WTC11 (cell line): ENCODE measurements at regions not wholly inside any gene's neighbourhood (a gene's known extent, or its start where the extent isn't known, plus 50 kb on each side); places are given as distances from the start of the nearest gene placed in this dataset.

Experiments used
- ATAC-seq: fragments of 200-7000 bp; cut with Tn5 transposase; 2 replicates; pipeline ENCODE4 v1.10.0; 2021; ENCODE audit warnings: mild to moderate bottlenecking, moderate library complexity
- CTCF ChIA-PET: fragments of 300-600 bp; sonication (Branson Sonifier 250); formaldehyde crosslinking; loops from one replicate; lab custom pipeline; 2021; ENCODE audit warnings: antibody characterized with exemption; lab: Charles Lee
- POLR2A ChIA-PET: fragments of 350-600 bp; sonication (Branson Sonifier 250); formaldehyde crosslinking; loops from one replicate; lab custom pipeline; 2021; ENCODE audit warnings: antibody characterized with exemption; lab: Charles Lee
- DNase-seq: peaks from one replicate; pipeline ENCODE4 v3.0.0; 2021; ENCODE audit warnings: low spot score
- H3K27ac Mint-ChIP-seq: 2 replicates; pipeline ENCODE4 v1.8.0; 2021; ENCODE audit warnings: mixed read lengths
- H3K27me3 Mint-ChIP-seq: 2 replicates; pipeline ENCODE4 v1.8.0; 2021; ENCODE audit warnings: low read depth, mild to moderate bottlenecking, moderate library complexity, mixed read lengths
- H3K36me3 Mint-ChIP-seq: 2 replicates; pipeline ENCODE4 v1.8.0; 2021; ENCODE audit warnings: mixed read lengths
- H3K4me1 Mint-ChIP-seq: 2 replicates; pipeline ENCODE4 v1.8.0; 2022; ENCODE audit warnings: mixed read lengths
- H3K4me3 Mint-ChIP-seq: 2 replicates; pipeline ENCODE4 v1.8.0; 2021; ENCODE audit warnings: mild to moderate bottlenecking, moderate library complexity, mixed read lengths
- H3K9me3 Mint-ChIP-seq: 2 replicates; pipeline ENCODE4 v1.8.0; 2021; ENCODE audit warnings: mixed read lengths
- AFF4 ChIP-seq: sonication (generic); formaldehyde crosslinking; IDR thresholded peaks from 2 replicates; pipeline ENCODE4 v1.8.1; 2023; ENCODE audit warnings: mild to moderate bottlenecking, missing genetic modification reagents, borderline replicate concordance
- ATF3 ChIP-seq: sonication (generic); formaldehyde crosslinking; conservative IDR thresholded peaks from 2 replicates; pipeline ENCODE4 v1.8.1; 2022; ENCODE audit warnings: mild to moderate bottlenecking, missing genetic modification reagents
- CREM ChIP-seq: sonication (generic); formaldehyde crosslinking; IDR thresholded peaks from 2 replicates; pipeline ENCODE4 v1.8.1; 2022; ENCODE audit warnings: mild to moderate bottlenecking, missing genetic modification reagents, moderate library complexity
- CTCF ChIP-seq: fragments of 200-600 bp; IDR thresholded peaks from 2 replicates; pipeline ENCODE4 v1.8.0; 2022; ENCODE audit warnings: antibody characterized with exemption
- ETV6 ChIP-seq: sonication (generic); formaldehyde crosslinking; IDR thresholded peaks from 2 replicates; pipeline ENCODE4 v1.8.1; 2022; ENCODE audit warnings: mild to moderate bottlenecking, missing genetic modification reagents
- FOXK1 ChIP-seq: sonication (generic); formaldehyde crosslinking; IDR thresholded peaks from 2 replicates; pipeline ENCODE4 v1.8.0; 2022; ENCODE audit warnings: mild to moderate bottlenecking, moderate library complexity, missing genetic modification reagents
- FOXP1 ChIP-seq: sonication (generic); formaldehyde crosslinking; IDR thresholded peaks from 2 replicates; pipeline ENCODE4 v1.8.0; 2022; ENCODE audit warnings: missing genetic modification reagents, mild to moderate bottlenecking, moderate library complexity, borderline replicate concordance
- MXD4 ChIP-seq: fragments of 250-450 bp; sonication (Bioruptor Pico); IDR thresholded peaks from 2 replicates; pipeline ENCODE4 v1.8.0; 2021; ENCODE audit warnings: mild to moderate bottlenecking, moderate library complexity, borderline replicate concordance
- NFYB ChIP-seq: sonication (generic); formaldehyde crosslinking; conservative IDR thresholded peaks from 2 replicates; pipeline ENCODE4 v1.8.0; 2022; ENCODE audit warnings: low read depth, missing genetic modification reagents
- NR2C2 ChIP-seq: sonication (generic); formaldehyde crosslinking; IDR thresholded peaks from 2 replicates; pipeline ENCODE4 v1.8.0; 2022; ENCODE audit warnings: mild to moderate bottlenecking, missing genetic modification reagents
- PRDM15 ChIP-seq: sonication (generic); formaldehyde crosslinking; IDR thresholded peaks from 2 replicates; pipeline ENCODE4 v1.8.0; 2022; ENCODE audit warnings: missing genetic modification reagents
- RELA ChIP-seq: sonication (generic); formaldehyde crosslinking; IDR thresholded peaks from 2 replicates; pipeline ENCODE4 v1.8.1; 2022; ENCODE audit warnings: missing genetic modification reagents, mild to moderate bottlenecking, borderline replicate concordance
- SMAD4 ChIP-seq: sonication (generic); formaldehyde crosslinking; IDR thresholded peaks from 2 replicates; pipeline ENCODE4 v1.8.0; 2022; ENCODE audit warnings: mild to moderate bottlenecking, missing genetic modification reagents
- TEAD4 ChIP-seq: sonication (generic); formaldehyde crosslinking; IDR thresholded peaks from 2 replicates; pipeline ENCODE4 v1.8.0; 2022; ENCODE audit warnings: mild to moderate bottlenecking, missing genetic modification reagents
- USF1 ChIP-seq: sonication (generic); formaldehyde crosslinking; IDR thresholded peaks from 2 replicates; pipeline ENCODE4 v1.8.0; 2022; ENCODE audit warnings: mild to moderate bottlenecking, missing genetic modification reagents
- ZMAT4 ChIP-seq: fragments of 250-450 bp; sonication (Bioruptor Pico); IDR thresholded peaks from 2 replicates; pipeline ENCODE4 v1.9.0; 2021; ENCODE audit warnings: mild to moderate bottlenecking
- ZNF138 ChIP-seq: sonication (generic); formaldehyde crosslinking; conservative IDR thresholded peaks from 2 replicates; pipeline ENCODE4 v1.8.1; 2022; ENCODE audit warnings: mild to moderate bottlenecking, moderate library complexity, missing genetic modification reagents
- ZNF263 ChIP-seq: sonication (generic); formaldehyde crosslinking; IDR thresholded peaks from 2 replicates; pipeline ENCODE4 v1.8.1; 2022; ENCODE audit warnings: low read depth, mild to moderate bottlenecking, moderate library complexity, missing genetic modification reagents
- ZNF396 ChIP-seq: fragments of 250-450 bp; sonication (Bioruptor Pico); IDR thresholded peaks from 2 replicates; pipeline ENCODE4 v1.8.0; 2021; ENCODE audit warnings: mild to moderate bottlenecking, moderate library complexity, borderline replicate concordance

GRCh38 chr3:26273196-26273595 lies 349.4 kb upstream of the LRRC3B start (continued):
- TF ChIP-seq AFF4 (CRISPR knock-in tag) (no peak), CREM (CRISPR knock-in tag) (no peak), ATF3 (CRISPR knock-in tag) (no peak), ZNF138 (CRISPR knock-in tag) (no peak), TEAD4 (CRISPR knock-in tag) (no peak), NR2C2 (CRISPR knock-in tag) (no peak)

- ATAC-seq: no peak
- H3K9me3 Mint-ChIP-seq: peaks cover 51% of the 10 kb centered on the region
- ChIA-PET CTCF (no interaction called here), POLR2A (no interaction called here)
- peaks cover 9% of the 10 kb centered on the region for H3K4me1 Mint-ChIP-seq
- no peak for DNase-seq
- H3K27me3 Mint-ChIP-seq: no peaks in the 10 kb centered on the region; the same call in 1 of the 2 replicates
- no peak overlapping the region for H3K4me3 Mint-ChIP-seq
- H3K27ac Mint-ChIP-seq: no peak overlapping the region
- TF ChIP-seq PRDM15 (no peak), ZNF396 (no peak), NFYB (no peak), RELA (no peak), ZNF263 (CRISPR knock-in tag) (no peak), FOXP1 (no peak), ZNF138 (CRISPR knock-in tag) (no peak), USF1 (CRISPR knock-in tag) (no peak), ZMAT4 (CRISPR knock-in tag) (no peak), SMAD4 (no peak), ETV6 (CRISPR knock-in tag) (no peak), CTCF (no peak), FOXK1 (CRISPR knock-in tag) (no peak), NR2C2 (CRISPR knock-in tag) (no peak), MXD4 (CRISPR knock-in tag) (no peak)
- H3K36me3 Mint-ChIP-seq: peaks cover 26% of the 10 kb centered on the region
Observed at GRCh38 chr3:26279091-26279490, 343.5 kb upstream of the LRRC3B start.
